Ureter (tissue), 1 donor: ENCODE measurements at regions not wholly inside any gene's neighbourhood (a gene's known extent, or its start where the extent isn't known, plus 50 kb on each side); places are given as distances from the start of the nearest gene placed in this dataset.
A peak's percentile ranks its signal among the peaks of the same experiment; 100 is the strongest.

Experiments used
- DNase-seq: peaks from one replicate; pipeline ENCODE4 v3.0.0-alpha.2; 2020; ENCODE audit warnings: low spot score
- donor health status: DM: yes; HTN: yes; CAD: no.

DNA sequence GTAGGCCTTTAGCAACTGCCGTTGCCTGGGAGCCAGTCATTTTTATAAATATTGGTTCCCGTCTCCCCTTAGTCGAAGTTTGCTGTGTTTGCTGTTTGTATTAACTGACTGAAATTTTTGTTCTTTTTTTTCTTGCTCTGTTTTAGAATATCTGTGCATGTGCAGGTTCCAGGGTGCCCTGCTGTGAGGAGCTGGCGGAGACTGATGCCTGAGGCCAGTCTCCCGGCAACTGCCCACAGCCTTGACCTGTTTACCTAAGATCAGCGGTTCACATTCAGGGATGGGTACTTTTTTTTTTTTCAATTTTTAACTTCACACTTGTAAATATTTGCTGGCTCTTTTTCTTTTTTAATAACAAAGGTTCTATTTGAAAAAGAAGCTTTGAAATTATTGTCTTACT lies 262.6 kb upstream of the ADAMTS16 start:
- DNase-seq = no peak

DNA sequence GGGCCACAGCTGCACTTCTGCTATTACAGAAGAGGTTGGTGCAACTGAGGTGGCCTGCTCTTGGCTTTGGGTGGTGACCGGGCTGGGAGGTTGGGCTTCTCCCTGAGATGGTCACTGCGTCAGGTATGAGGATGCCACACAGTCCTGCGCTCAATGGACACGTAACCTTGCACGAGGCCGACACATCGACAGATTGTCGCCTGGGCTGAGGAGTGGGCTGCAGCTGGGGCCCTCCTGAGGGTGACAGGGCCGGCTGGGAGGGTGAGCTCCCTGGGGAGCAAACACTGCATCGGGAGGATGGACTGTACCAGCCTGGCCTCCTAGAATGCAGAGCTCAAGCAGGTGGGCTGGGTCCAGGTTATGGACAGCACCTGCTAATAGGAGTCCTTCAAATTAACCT lies 261.1 kb upstream of the ADAMTS16 start:
- DNase-seq = no peak

DNA sequence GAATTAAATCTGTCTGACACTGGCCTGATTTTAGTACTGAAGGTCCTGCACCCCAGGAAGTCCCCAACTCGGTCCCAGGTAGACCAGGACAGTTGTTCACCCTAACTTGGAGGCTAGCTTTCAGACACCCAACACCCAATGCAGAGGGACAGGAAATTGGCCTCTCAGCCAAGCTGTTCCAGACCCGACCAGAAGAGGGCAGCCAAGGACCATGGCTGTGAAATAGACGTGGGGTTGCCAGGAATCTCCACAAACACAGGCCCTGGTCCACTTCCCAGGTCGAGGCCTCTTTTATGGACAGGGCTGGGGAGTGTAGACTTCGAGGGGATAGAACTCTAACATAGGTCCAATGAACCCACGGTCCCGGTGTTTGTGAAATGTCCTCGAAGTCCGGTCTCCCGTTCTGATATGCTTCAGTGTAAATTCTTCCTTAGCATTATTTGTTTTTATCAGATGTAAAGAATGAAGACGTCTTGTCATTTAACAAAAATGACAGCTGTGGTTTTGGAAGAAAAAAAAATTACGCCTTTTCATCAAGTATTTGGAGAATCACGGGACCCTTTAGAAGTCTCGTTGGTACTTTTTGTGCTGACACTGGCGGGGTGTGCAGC lies 260.3 kb upstream of the ADAMTS16 start:
- peak; percentile 83 for DNase-seq

DNA sequence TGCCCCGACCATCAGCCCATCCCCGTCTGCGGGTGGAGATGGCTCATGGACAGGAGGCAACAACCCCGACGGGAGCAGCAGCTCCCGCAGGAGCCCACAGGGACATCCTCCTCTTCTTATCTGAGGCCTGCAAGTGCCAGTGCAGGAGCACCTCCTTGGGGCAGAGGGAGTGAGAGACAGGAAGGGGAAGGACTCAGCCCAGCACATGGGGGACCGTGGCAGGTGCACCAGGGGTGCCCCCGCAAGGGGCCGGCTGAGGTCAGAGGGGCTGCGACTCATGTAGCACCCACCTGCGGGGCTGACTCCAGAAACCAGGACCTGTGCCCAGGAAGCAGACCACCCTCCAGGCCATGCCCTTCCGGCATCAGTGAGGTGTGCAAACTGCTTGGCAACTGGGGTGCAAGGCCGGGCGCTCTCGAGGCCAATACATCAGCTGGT lies 259.8 kb upstream of the ADAMTS16 start:
- no peak for DNase-seq

DNA sequence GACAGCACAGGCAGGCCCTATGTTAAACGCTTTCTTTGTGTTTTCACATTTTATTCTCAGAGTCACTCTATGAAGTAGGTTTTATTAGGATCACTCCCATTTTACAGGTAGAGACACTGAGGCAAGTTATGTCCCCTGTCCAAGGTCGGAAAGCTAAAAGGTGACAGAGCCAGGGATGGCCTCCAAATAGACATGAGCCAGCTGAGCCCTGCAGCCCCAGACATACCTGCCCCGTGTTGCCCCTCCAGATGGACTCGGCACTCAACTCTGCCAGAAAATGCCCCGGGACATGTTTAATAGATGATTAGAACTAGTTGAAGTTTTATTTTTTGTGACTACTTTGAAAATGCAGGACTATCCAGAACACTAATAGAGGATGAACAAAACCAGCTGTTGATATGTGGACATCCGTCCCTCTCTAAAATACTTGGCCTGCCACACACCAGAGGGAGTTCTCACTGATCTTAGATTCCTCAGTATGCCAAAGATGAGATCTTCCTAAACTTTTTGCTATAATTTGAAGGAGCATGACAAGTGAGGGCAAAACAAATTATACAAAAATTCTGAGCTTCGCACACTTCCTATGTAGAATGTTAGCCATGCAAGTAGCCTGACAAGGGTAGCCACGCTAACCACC lies 258.6 kb upstream of the ADAMTS16 start:
- DNase-seq = no peak

DNA sequence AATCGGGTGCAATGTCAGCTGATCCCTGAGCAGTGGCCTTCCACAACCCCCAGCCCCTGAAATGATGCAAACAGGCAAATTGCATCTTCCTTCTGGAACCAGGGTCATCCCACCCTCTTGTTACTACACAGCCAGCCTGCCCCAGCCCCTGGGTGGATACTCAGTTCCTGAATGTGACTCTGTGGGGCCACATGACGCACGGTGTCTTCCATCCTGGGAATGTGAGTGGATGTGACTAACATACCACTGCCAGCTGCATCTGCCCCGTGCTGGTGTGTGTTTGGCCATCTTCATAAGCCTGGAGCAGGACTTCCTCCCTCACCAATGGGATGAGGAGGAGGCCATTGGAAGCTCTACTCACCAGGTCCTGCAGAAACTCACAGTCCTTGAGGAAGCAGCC lies 257.9 kb upstream of the ADAMTS16 start:
- no peak for DNase-seq

DNA sequence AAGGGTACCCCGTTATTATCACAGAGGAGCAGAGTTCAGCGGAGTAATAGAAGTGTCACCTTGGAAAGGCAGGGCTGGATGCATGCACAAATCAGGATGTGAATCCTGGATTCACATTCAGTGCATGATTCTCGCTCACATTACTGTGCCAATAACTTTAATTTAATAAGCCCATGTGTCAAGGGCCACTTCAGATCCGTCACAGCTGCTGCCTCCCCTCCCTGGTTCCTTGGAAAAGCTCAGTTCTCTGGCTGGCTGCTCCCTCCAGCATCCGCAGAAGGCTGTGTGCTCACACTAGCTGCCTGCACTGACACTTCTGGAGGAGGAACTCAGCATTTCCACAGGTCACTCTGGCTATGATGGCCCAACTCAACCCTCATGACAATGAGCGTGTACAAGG lies 256.8 kb upstream of the ADAMTS16 start:
- no peak for DNase-seq

DNA sequence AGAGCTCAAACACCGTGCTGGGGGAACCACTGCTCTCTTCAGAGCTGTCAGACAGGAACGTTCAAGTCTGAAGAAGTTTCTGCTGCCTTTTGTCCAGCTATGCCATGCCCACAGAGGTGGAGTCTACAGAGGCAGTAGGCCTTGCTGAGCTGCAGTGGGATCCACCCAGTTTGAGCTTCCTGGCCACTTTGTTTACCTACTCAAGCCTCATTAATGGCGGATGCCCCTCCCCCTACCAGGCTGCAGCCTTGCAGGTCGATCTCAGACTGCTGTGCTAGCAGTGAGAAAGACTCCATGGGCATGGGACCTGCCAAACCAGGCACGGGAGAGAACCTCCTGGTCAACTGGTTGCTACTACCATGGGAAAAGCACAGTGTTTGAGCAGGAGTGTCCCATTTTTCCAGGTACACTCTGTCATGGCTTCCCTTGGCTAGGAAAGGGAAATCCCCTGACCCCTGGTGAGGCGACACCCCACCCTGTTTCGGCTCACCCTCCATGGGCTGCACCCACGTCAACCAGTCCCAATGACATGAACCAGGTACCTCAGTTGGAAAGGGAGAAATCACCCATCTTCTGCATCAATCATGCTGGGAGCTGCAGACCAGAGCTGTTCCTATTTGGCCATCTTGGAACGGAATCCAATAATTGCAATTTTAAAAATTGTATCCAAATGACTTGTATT lies 246.9 kb upstream of the ADAMTS16 start:
- DNase-seq = peak; percentile 65

DNA sequence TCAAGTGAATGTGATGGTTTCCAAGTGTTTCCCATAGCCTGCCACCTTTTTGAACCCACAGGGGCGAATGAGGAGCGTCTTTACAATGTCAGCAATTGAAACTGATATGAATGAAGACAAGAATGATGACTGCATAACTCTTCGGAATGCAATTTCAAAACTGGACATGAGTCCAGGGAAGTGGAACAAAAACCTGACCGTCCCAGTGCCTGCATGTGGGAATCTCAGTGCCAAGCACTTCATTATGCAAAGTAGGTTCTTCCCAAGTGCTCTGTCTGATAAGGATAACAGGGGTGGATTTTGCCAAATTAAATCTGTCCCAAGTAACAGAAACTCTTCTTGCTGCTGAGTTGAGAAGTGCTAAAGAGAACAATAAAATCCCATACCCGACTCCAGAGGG lies 243.8 kb upstream of the ADAMTS16 start:
- no peak for DNase-seq

DNA sequence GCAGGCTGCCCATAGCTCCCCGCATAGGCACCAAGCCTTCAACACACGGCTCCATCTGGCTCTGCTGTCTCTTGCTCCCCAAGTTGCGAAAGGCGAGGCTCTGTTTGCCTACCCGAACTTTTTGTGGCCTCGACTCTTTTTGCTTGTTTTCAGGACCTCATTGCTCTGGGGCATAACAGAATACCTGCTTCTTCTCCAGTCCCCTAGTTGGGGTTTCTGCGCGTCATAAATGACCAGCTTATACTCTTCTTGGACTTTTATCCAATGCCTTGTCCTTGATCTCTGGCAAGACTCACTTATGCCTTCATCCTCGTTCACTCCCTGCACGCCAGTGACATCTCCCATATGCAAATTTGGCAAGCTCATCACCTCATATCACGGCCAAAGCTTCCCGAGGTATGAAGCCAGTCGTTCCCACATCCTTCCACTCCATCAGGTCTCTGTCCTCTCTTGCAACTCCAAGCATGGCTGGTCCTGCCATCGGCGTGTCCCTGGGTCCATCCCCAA lies 238.8 kb upstream of the ADAMTS16 start:
- DNase-seq = no peak

DNA sequence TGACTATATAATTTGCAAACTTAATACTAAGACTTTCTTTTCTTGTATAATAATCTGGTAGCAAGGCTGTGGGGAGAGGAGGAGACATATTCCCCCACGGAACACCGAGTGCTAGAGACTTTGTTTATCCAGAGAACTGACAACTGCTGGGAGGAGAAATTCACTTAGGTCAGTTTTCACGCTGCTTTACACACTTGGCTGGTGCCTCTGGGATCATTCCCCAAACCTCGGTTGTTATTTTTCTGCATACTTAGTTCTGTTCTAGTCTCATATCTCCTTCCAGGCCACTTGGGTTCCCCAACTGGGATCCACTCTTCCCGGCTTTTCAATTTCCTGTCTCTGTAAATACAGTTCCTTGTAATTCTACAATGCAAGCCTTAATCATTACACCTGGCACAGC lies 238.2 kb upstream of the ADAMTS16 start:
- no peak for DNase-seq

DNA sequence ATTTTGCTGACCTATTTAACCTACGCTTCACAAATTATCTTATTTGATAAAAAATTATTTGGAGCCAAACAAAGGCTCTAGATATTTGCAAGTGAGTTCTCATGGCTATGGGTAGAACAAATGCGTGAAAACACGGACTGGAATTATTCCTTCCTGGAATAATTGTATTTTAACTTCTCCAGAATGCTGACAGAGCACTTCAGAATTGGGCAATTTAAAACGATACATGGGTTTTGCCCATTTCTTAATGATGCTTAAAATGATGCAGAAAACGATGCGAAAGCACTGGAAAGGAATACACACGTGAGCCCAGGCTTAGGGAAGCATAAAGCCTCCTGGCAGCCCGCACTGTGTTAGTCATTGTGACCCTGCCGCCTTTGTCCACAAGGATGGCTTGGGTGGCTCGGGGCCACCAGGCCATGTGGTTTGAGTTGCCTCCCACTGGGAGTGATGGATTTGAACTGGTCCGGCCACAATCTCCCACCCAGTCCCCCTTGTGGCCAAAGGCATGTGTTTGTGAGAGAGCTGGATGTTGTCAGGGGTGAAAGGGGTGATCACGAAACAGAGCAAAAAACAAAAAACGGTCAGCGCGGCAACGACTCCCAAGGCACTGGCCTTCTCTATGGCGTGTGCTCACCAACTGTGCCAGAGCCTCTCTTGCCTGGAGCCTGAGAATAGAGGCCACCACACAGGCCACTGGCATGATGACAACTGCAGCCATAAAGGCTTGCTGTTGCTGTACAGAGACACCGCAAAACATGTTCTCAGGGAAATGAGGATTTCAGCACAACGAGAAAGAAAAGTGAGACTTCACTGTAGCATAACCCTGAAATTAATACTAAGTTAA lies 234.2 kb upstream of the ADAMTS16 start:
- DNase-seq = no peak

DNA sequence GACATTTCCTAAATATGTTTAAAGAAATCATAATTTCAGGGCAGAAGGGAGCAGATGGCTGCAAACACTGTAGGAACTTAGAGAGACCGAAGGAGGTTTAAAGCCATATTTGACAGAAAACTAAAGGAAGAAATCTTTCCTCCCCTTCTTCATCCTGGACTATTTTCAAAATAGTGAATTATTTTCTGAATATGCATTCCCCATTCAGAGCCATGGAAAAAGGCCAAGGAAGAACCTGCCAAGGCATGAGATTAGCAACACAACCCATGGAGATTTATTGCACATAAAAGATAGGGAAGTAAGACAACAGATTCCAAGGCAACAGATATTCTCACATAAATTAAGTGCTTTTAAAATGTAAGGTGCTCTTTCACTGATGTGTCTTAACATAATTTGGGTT lies 233.3 kb upstream of the ADAMTS16 start:
- no peak for DNase-seq

DNA sequence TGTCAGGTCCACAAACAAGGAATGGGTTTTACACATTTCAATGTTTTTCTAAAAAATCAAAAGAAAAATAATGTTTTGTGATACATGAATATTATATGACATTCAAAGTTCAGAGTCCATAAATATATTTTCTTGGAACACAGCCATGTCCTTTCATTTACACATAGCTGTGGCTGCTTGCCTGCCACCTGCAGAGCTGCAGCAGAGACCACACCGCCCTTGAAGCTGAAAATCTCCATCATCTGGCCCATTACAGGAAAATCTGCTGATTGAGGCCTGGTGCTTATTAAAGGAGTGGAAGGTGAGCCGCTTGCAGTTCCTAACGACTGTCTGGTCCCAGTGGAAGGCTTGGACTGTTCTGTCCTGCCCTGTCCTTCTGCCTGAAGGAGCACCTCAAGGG lies 232.6 kb upstream of the ADAMTS16 start:
- no peak for DNase-seq

DNA sequence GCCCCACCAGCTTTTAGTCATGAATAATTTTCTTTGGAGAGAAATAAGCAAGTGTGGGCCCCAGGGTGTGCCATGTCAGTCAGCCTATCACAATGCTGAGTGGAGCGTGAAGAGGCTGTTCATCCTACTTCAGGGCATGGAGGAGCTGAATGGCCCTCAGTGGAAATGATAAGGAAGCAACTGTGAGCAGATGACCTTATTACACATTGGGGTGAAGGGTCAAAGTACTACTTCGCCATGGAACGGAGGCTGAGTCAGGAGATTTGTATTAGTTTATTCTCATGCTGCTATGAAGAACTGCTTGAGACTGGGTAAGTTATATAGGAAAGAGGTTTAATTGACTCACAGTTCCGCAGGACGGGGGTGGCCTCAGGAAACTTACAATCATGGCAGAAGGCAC lies 231.0 kb upstream of the ADAMTS16 start:
- no peak for DNase-seq

DNA sequence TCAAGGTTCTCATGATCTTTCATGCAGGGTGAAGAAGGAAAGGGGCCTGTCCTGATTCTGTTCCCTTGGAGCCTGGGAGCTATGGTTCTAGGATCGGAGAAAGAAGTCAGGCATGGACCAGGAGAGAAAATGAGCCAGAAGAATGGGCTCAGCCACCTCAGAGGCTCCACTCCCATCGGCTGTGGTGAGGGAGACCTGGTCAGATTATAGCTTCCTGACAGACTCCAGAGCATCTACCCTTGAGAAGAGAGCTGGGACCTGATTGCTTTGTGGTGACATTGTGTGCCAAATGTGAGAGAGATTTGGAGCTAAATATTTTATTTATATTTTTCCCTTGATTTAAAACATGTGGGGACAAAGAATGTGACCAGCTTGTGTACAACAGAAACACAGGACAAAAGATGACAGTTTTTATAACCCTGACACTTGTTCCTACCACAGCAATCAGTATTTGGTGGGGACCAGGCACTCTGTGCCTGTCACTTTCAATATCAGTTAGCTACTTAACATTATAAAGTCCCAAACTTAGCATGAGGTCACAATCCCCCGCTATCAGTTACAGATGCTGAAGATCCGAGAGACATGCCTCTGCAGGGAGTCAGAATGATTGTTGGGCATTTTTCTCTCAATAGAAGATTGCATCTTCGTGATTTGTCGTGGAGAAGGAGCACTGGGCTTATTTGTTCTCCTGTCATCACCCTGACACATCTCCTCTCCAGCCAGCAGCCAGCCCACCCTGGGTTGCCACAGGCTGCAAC lies 228.3 kb upstream of the ADAMTS16 start:
- DNase-seq = no peak

DNA sequence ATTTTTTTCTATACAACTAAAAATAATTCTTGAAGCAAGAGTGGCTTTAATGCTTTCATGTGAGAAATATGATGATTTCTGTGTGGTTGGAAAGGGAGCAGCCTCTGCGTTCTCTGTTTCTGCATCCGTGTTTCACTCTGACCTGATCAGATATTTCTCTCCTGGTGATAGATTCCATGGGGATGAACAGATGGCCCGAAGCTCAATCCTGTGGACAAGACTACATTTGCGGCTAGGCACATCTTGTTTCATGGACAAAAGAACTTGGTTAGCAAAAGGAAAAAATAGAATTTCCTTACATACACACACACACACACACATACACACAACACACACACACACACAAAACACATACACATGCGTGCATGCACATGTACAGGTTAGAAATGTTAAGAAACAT lies 218.2 kb upstream of the ADAMTS16 start:
- DNase-seq = no peak

DNA sequence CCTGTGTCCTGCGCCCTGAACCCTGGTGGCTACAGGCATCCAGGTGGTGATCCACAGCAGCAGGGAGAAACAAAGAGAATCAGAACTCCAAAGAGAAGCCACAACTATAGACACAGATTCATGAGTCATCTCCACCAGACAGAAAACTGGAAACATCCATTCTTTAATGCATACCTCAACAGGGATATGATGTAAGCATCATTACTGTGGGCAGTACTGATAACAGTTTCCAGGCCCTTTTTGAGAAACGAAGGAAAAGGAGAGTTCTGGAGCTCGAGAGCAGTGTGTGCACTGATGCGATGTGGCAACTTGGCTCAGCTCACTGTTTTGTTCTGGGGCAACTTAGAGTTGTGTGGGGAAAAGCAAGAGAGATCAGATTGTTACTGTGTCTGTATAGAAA lies 215.6 kb upstream of the ADAMTS16 start:
- DNase-seq = no peak

DNA sequence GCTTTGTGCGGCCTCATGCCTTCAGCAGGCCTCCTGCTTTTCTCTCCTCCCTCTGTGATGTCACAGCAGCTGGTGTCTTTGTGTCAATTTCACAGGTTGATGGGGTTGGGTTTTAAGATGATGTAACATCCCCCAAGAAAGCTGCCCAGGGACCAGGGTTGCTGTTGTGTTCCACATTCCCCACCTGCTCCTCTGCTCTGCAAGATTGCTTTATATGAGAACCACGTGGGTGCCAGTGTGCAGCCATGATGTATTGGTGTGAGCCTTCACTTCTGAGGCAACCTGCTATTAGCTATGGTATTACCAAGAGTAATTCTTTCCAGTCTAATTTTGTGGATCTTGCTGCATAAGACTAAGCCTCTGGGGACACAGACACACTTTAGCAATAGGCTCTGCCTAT lies 213.0 kb upstream of the ADAMTS16 start:
- DNase-seq = no peak

DNA sequence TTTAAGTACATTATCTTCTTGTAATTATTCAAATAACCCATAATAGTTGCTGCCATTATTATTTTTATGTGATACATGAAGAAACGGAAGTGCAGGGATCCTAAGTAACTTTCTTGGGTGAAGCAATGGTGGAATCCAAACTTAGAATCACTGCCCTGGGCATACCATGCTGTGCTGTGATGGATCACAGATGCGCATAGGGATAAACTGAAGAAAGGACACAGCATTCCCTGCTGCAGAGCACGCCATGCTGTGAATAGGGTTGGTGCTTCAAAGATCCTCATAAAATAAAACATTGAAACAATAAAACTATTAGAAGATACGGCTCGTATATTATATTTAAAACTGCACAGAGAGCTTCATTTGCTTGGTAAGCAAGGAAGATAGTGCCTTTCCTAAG lies 211.7 kb upstream of the ADAMTS16 start:
- no peak for DNase-seq

DNA sequence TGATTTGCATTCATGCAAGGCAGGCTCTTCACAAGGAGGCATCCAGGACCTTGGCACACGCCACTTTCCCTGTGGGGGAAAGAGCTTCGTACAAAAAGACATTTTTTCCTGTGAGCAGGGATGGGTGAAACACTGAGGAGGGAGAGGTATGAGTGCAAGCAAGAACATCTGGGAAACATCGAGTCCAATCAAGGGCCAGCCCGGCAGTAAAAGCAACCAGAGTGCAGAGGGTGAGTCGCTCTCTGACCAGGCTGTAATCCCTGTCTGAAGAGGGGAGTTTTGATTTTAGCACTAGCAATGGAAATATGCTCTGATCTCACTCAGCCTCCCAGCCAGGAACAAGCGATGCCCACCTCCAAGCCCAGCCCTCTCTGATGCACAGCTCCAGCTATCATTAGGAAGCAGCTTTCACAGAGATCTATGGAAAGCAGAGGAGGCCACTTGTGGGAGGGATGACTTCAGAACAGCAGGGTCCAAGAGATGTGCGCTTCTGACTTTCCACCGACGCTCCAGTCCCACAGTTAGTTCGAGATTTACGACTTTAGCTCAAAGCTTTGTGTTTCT lies 211.0 kb upstream of the ADAMTS16 start:
- DNase-seq = no peak
